Uterus (tissue), 2 donors: ENCODE measurements at regions not wholly inside any gene's neighbourhood (a gene's known extent, or its start where the extent isn't known, plus 50 kb on each side); places are given as distances from the start of the nearest gene placed in this dataset.

ENCODE experiments used
- POLR2A ChIP-seq, 2 donors: fragments of 450-650 bp; IDR thresholded peaks; one replicate each; pipeline ENCODE4 v1.6.1; 2016; ENCODE audit warnings: antibody characterized with exemption in 2 of 2, mild to moderate bottlenecking in 1 of 2, moderate library complexity in 1 of 2
- TF ChIP-seq, protein P1 (sequence below), 4 experiments: fragments of 200-600 bp in 2 of 4; fragments of 450-650 bp in 2 of 4; sonication (generic) in 2 of 4; IDR thresholded peaks; one replicate each; pipeline ENCODE4 v1.5.1; 2016 to 2019; ENCODE audit warnings: antibody characterized with exemption in 4 of 4, mild to moderate bottlenecking in 2 of 4, moderate library complexity in 1 of 4

- TF ChIP-seq, protein P1, sequence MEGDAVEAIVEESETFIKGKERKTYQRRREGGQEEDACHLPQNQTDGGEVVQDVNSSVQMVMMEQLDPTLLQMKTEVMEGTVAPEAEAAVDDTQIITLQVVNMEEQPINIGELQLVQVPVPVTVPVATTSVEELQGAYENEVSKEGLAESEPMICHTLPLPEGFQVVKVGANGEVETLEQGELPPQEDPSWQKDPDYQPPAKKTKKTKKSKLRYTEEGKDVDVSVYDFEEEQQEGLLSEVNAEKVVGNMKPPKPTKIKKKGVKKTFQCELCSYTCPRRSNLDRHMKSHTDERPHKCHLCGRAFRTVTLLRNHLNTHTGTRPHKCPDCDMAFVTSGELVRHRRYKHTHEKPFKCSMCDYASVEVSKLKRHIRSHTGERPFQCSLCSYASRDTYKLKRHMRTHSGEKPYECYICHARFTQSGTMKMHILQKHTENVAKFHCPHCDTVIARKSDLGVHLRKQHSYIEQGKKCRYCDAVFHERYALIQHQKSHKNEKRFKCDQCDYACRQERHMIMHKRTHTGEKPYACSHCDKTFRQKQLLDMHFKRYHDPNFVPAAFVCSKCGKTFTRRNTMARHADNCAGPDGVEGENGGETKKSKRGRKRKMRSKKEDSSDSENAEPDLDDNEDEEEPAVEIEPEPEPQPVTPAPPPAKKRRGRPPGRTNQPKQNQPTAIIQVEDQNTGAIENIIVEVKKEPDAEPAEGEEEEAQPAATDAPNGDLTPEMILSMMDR (IDR thresholded peaks at IDR 0.05): no peak
- TF ChIP-seq POLR2A (IDR thresholded peaks at IDR 0.05): no peak
Measured at GRCh38 chr11:98453378-98453777, 567.4 kb upstream of the CNTN5 start.
